ENCODE measurements at regions not wholly inside any gene's neighbourhood (a gene's known extent, or its start where the extent isn't known, plus 50 kb on each side); places are given as distances from the start of the nearest gene placed in this dataset.

GRCh38 chr1:5157175-5157574 is 502.8 kb downstream of the AJAP1 start:
- Histone ChIP-seq H3K9me3 (replicated peaks; ENCODE audit: control insufficient read depth, insufficient read depth, low read length) (no peaks in the 10 kb centered on the region; the same call in 2 of the 3 replicates), H3K27ac (ENCODE audit: control insufficient read depth, insufficient read depth) (no peak overlapping the region), H3K79me2 (ENCODE audit: control insufficient read depth, insufficient read depth, low read length) (no peaks in the 10 kb centered on the region), H3K36me3 (ENCODE audit: control insufficient read depth in 2 of 2, insufficient read depth in 2 of 2, low read length in 1 of 2) (no peaks in the 10 kb centered on the region), H3K27me3 (replicated peaks in 1 of 2; ENCODE audit: control insufficient read depth in 2 of 2, insufficient read depth in 2 of 2, low read length in 1 of 2) (no peaks in the 10 kb centered on the region), H3K4me2 (ENCODE audit: control insufficient read depth, insufficient read depth) (no peak overlapping the region), H2AFZ (ENCODE audit: control insufficient read depth, low read depth, low read length) (no peak overlapping the region), H4K20me1 (ENCODE audit: control insufficient read depth, insufficient read depth) (no peaks in the 10 kb centered on the region), H3K4me1 (ENCODE audit: control insufficient read depth, insufficient read depth, low read length) (no peaks in the 10 kb centered on the region), H3K9ac (ENCODE audit: control insufficient read depth, insufficient read depth, low read length) (no peak overlapping the region), H3K4me3 (no peak overlapping the region)
- ChIA-PET CTCF (no interaction called here), SMC1A (ENCODE audit: uncharacterized antibody, unreplicated experiment) (no interaction called here), RAD21 (ENCODE audit: unreplicated experiment) (no interaction called here), POLR2A (no interaction called here)
- TF ChIP-seq IKZF1 (conservative IDR thresholded peaks at IDR 0.05) (no peak), MEF2A (IDR thresholded peaks at IDR 0.05; ENCODE audit: insufficient read depth, low read depth, low read length) (no peak)
- in situ Hi-C loops (cut with MboI) (no loop called here), intact Hi-C loops (cut with micrococcal nuclease; ENCODE audit: unreplicated experiment) (no loop called here)
- DNase-seq (ENCODE audit: low read depth, low spot score) (no peak), ATAC-seq (no peak), FAIRE-seq (no peak)
- BruUV-seq (replicated peaks): no TSS peak
- WGBS (ENCODE audit: insufficient coverage, insufficient replicate concordance, low lambda C conversion rate, missing lambda C conversion rate): 23% methylated on average over 4 of the region's 4 CpGs

GRCh38 chr1:5156416-5157120 is 502.2 kb downstream of the AJAP1 start:
- H3K9me3 ChIP-seq (replicated peaks; ENCODE audit: control insufficient read depth, insufficient read depth, low read length): no peaks in the 10 kb centered on the region; the same call in 2 of the 3 replicates
- SMC1A ChIA-PET (ENCODE audit: uncharacterized antibody, unreplicated experiment): no interaction called here
- no peak for ATAC-seq
- H3K27ac ChIP-seq (ENCODE audit: control insufficient read depth, insufficient read depth): no peak overlapping the region
- CTCF ChIA-PET: no interaction called here
- no peak overlapping the region for H3K4me2 ChIP-seq (ENCODE audit: control insufficient read depth, insufficient read depth)
- no peak for FAIRE-seq
- no peaks in the 10 kb centered on the region for H4K20me1 ChIP-seq (ENCODE audit: control insufficient read depth, insufficient read depth)
- H2AFZ ChIP-seq (ENCODE audit: control insufficient read depth, low read depth, low read length): no peak overlapping the region
- POLR2A ChIA-PET: no interaction called here
- in situ Hi-C loops (cut with MboI): no loop called here
- no TSS peak for BruUV-seq (replicated peaks)
- H3K4me1 ChIP-seq (ENCODE audit: control insufficient read depth, insufficient read depth, low read length): no peaks in the 10 kb centered on the region
- RAD21 ChIA-PET (ENCODE audit: unreplicated experiment): no interaction called here
- H3K79me2 ChIP-seq (ENCODE audit: control insufficient read depth, insufficient read depth, low read length): no peaks in the 10 kb centered on the region
- H3K9ac ChIP-seq (ENCODE audit: control insufficient read depth, insufficient read depth, low read length): no peak overlapping the region
- no peaks in the 10 kb centered on the region for H3K36me3 ChIP-seq (ENCODE audit: control insufficient read depth in 2 of 2, insufficient read depth in 2 of 2, low read length in 1 of 2)
- 25% methylated on average over 7 of the region's 7 CpGs for WGBS (ENCODE audit: insufficient coverage, insufficient replicate concordance, low lambda C conversion rate, missing lambda C conversion rate)
- no peak overlapping the region for H3K4me3 ChIP-seq
- no peak for DNase-seq (ENCODE audit: low read depth, low spot score)
- H3K27me3 ChIP-seq (replicated peaks in 1 of 2; ENCODE audit: control insufficient read depth in 2 of 2, insufficient read depth in 2 of 2, low read length in 1 of 2): no peaks in the 10 kb centered on the region
- intact Hi-C loops (cut with micrococcal nuclease; ENCODE audit: unreplicated experiment): no loop called here
- TF ChIP-seq CREM (IDR thresholded peaks at IDR 0.05; ENCODE audit: low read depth): no peak
- no peak for TF ChIP-seq HDAC6 (IDR thresholded peaks at IDR 0.05; ENCODE audit: unreplicated experiment)
- TF ChIP-seq POLR2A (IDR thresholded peaks at IDR 0.05; ENCODE audit: low read depth, low read length): no peak
- no peak for TF ChIP-seq SIN3A (IDR thresholded peaks at IDR 0.05; ENCODE audit: low read depth, low read length)
- TF ChIP-seq NFYA (IDR thresholded peaks at IDR 0.05; ENCODE audit: borderline replicate concordance, low read depth, low read length): no peak
- TF ChIP-seq YBX1 (IDR thresholded peaks at IDR 0.05): no peak
- TF ChIP-seq NR2C2 (IDR thresholded peaks at IDR 0.05; ENCODE audit: borderline replicate concordance, control insufficient read depth, insufficient read length, low read depth): no peak
- no peak for TF ChIP-seq PML (IDR thresholded peaks at IDR 0.05; ENCODE audit: low read length)
- TF ChIP-seq DPF2 (IDR thresholded peaks at IDR 0.05): no peak
- TF ChIP-seq EED (IDR thresholded peaks at IDR 0.05; ENCODE audit: low read depth): no peak
- TF ChIP-seq SPI1 (IDR thresholded peaks at IDR 0.05; ENCODE audit: borderline replicate concordance, insufficient read depth, low read depth, low read length): no peak
- TF ChIP-seq HDAC2 (IDR thresholded peaks at IDR 0.05): no peak
- TF ChIP-seq CEBPZ (IDR thresholded peaks at IDR 0.05; ENCODE audit: low read depth, low read length): no peak
- no peak for TF ChIP-seq BMI1 (IDR thresholded peaks at IDR 0.05; ENCODE audit: borderline replicate concordance)
- TF ChIP-seq CHD1 (IDR thresholded peaks at IDR 0.05; ENCODE audit: low read depth, low read length): no peak
- no peak for TF ChIP-seq KLF5 (IDR thresholded peaks at IDR 0.05; ENCODE audit: partially characterized antibody)
- TF ChIP-seq SIX5 (IDR thresholded peaks at IDR 0.05; ENCODE audit: low read depth, low read length, severe bottlenecking): no peak
